GM23338 (cell line): ENCODE measurements at regions not wholly inside any gene's neighbourhood (a gene's known extent, or its start where the extent isn't known, plus 50 kb on each side); places are given as distances from the start of the nearest gene placed in this dataset.

ENCODE experiments used
- ATAC-seq: fragments of 200-7000 bp; cut with Tn5 transposase; 3 replicates; pipeline ENCODE4 v1.9.1; 2020
- DNase-seq: peaks from one replicate; pipeline ENCODE4 v3.0.0-alpha.2; 2015; ENCODE audit warnings: low spot score
- H2AFZ ChIP-seq: fragments of 200-600 bp; sonication (generic); 2 replicates; pipeline ENCODE4 v1.8.0; 2016; ENCODE audit warnings: antibody characterized with exemption, mild to moderate bottlenecking, moderate library complexity
- H3F3A ChIP-seq: fragments of 200-600 bp; sonication (generic); replicated peaks from 2 replicates; pipeline ENCODE4 v1.8.0; 2017; ENCODE audit warnings: antibody characterized with exemption, mixed run types, low read depth
- H3K27ac ChIP-seq: fragments of 200-600 bp; sonication (generic); 2 replicates; pipeline ENCODE4 v1.6.1; 2016; ENCODE audit warnings: low read depth
- H3K27me3 ChIP-seq: fragments of 200-600 bp; sonication (generic); 2 replicates; pipeline ENCODE4 v1.8.0; 2016; ENCODE audit warnings: mild to moderate bottlenecking, mixed run types, moderate library complexity; ENCODE audit not compliant: insufficient read depth
- H3K36me3 ChIP-seq: fragments of 200-600 bp; sonication (generic); 2 replicates; pipeline ENCODE4 v1.8.0; 2016; ENCODE audit warnings: mild to moderate bottlenecking; ENCODE audit not compliant: insufficient read depth
- H3K4me1 ChIP-seq: fragments of 200-600 bp; sonication (generic); 2 replicates; pipeline ENCODE4 v1.8.0; 2016; ENCODE audit warnings: mild to moderate bottlenecking, moderate library complexity; ENCODE audit not compliant: insufficient read depth
- H3K4me2 ChIP-seq: fragments of 200-600 bp; sonication (generic); 2 replicates; pipeline ENCODE4 v1.7.1; 2017; ENCODE audit warnings: mixed run types
- H3K4me3 ChIP-seq: fragments of 200-600 bp; sonication (generic); 2 replicates; pipeline ENCODE4 v1.6.1; 2016; ENCODE audit warnings: mixed run types
- H3K79me2 ChIP-seq: fragments of 200-600 bp; sonication (generic); replicated peaks from 2 replicates; pipeline ENCODE4 v1.8.0; 2017; ENCODE audit warnings: mild to moderate bottlenecking; ENCODE audit not compliant: insufficient read depth
- H3K9me2 ChIP-seq: fragments of 200-600 bp; sonication (generic); 2 replicates; pipeline ENCODE4 v1.8.0; 2017; ENCODE audit not compliant: insufficient read depth
- H4K20me1 ChIP-seq: fragments of 200-600 bp; sonication (generic); replicated peaks from 2 replicates; pipeline ENCODE4 v1.8.0; 2017; ENCODE audit warnings: mild to moderate bottlenecking; ENCODE audit not compliant: insufficient read depth
- H3K27ac Mint-ChIP-seq: 2 replicates; pipeline ENCODE4 v1.8.0; 2020; ENCODE audit warnings: inconsistent platforms, mild to moderate bottlenecking, moderate library complexity, mixed read lengths
- H3K27me3 Mint-ChIP-seq: 3 replicates; pipeline ENCODE4 v1.8.0; 2022; ENCODE audit warnings: low read depth, mild to moderate bottlenecking, moderate library complexity, mixed read lengths, inconsistent platforms; ENCODE audit not compliant: insufficient read depth, poor library complexity
- H3K36me3 Mint-ChIP-seq: 3 replicates; pipeline ENCODE4 v1.8.0; 2021; ENCODE audit warnings: low read depth, mild to moderate bottlenecking, inconsistent platforms, moderate library complexity, mixed read lengths
- H3K4me1 Mint-ChIP-seq: 3 replicates; pipeline ENCODE4 v1.8.0; 2020; ENCODE audit warnings: mild to moderate bottlenecking, inconsistent platforms, mixed read lengths
- H3K4me3 Mint-ChIP-seq: 3 replicates; pipeline ENCODE4 v1.8.0; 2021; ENCODE audit warnings: moderate library complexity, mild to moderate bottlenecking, inconsistent platforms, mixed read lengths
- H3K9me3 Mint-ChIP-seq: 3 replicates; pipeline ENCODE4 v1.8.0; 2020; ENCODE audit warnings: moderate library complexity, mild to moderate bottlenecking, inconsistent platforms, mixed read lengths
- CREB1 ChIP-seq: fragments of 250-450 bp; sonication (Bioruptor Pico); IDR thresholded peaks from 2 replicates; pipeline ENCODE4 v1.5.0; 2020; ENCODE audit warnings: low read depth, mild to moderate bottlenecking, moderate library complexity
- CTCF ChIP-seq, 2 experiments: fragments of 200-600 bp in 1 of 2; sonication (generic) in 1 of 2; conservative IDR thresholded peaks; 2 replicates each; pipeline versions ENCODE4 v1.5.1 to v1.6.1; 2016 to 2017; ENCODE audit warnings: antibody characterized with exemption in 2 of 2, low read depth in 2 of 2, mild to moderate bottlenecking in 2 of 2, moderate library complexity in 1 of 2
- ETS1 ChIP-seq: IDR thresholded peaks from 2 replicates; pipeline ENCODE4 v1.6.1; 2016; ENCODE audit warnings: antibody characterized with exemption
- EZH2 ChIP-seq: fragments of 200-600 bp; sonication (generic); IDR thresholded peaks from one replicate; pipeline ENCODE4 v1.8.0; 2017; ENCODE audit warnings: antibody characterized with exemption, mild to moderate bottlenecking, low read depth; ENCODE audit not compliant: unreplicated experiment
- EZH2phosphoT487 ChIP-seq: fragments of 200-600 bp; sonication (generic); IDR thresholded peaks from one replicate; pipeline ENCODE4 v1.8.1; 2018; ENCODE audit warnings: antibody characterized with exemption; ENCODE audit not compliant: unreplicated experiment
- JUNB ChIP-seq: IDR thresholded peaks from one replicate; pipeline ENCODE4 v1.6.1; 2016; ENCODE audit warnings: antibody characterized with exemption; ENCODE audit not compliant: unreplicated experiment
- NANOG ChIP-seq: IDR thresholded peaks from 2 replicates; pipeline ENCODE4 v1.6.1; 2016; ENCODE audit warnings: antibody characterized with exemption, borderline replicate concordance
- POLR2AphosphoS5 ChIP-seq: IDR thresholded peaks from 2 replicates; pipeline ENCODE4 v1.6.1; 2016; ENCODE audit warnings: antibody characterized with exemption, low read depth
- REST ChIP-seq: IDR thresholded peaks from one replicate; pipeline ENCODE4 v1.6.1; 2018; ENCODE audit warnings: antibody characterized with exemption; ENCODE audit not compliant: unreplicated experiment
- STAT1 ChIP-seq: IDR thresholded peaks from one replicate; pipeline ENCODE4 v1.6.1; 2016; ENCODE audit warnings: antibody characterized with exemption; ENCODE audit not compliant: unreplicated experiment
- ZNF114 ChIP-seq: fragments of 250-450 bp; sonication (Bioruptor Pico); IDR thresholded peaks from 2 replicates; pipeline ENCODE4 v1.5.0; 2020; ENCODE audit warnings: mild to moderate bottlenecking, moderate library complexity
- ZNF331 ChIP-seq: fragments of 250-450 bp; sonication (Bioruptor Pico); IDR thresholded peaks from 2 replicates; pipeline ENCODE4 v1.5.0; 2020; ENCODE audit warnings: low read depth, mild to moderate bottlenecking, moderate library complexity
- ZNF462 ChIP-seq: fragments of 250-450 bp; sonication (Bioruptor Pico); IDR thresholded peaks from 2 replicates; pipeline ENCODE4 v1.5.0; 2020; ENCODE audit warnings: mild to moderate bottlenecking, moderate library complexity

- Histone ChIP-seq H3K79me2 (no peaks in the 10 kb centered on the region), H3K4me3 (no peak overlapping the region), H2AFZ (peak overlapping the region; percentile 87), H3F3A (no peaks in the 10 kb centered on the region), H3K36me3 (no peaks in the 10 kb centered on the region), H3K4me2 (no peak overlapping the region), H3K27ac (no peak overlapping the region), H3K4me1 (peaks cover 14% of the 10 kb centered on the region), H3K27me3 (no peaks in the 10 kb centered on the region), H3K9me2 (no peaks in the 10 kb centered on the region), H4K20me1 (no peaks in the 10 kb centered on the region)
- no peak for TF ChIP-seq EZH2
- no peak for TF ChIP-seq CREB1 (CRISPR knock-in tag)
- no peak for TF ChIP-seq POLR2AphosphoS5
- TF ChIP-seq STAT1 = no peak
- TF ChIP-seq ZNF462 (CRISPR knock-in tag) = no peak
- no peak for TF ChIP-seq EZH2phosphoT487
- no peak for TF ChIP-seq ETS1
- no peak for TF ChIP-seq JUNB
- no peak for TF ChIP-seq ZNF114 (CRISPR knock-in tag)
- no peak for TF ChIP-seq ZNF331 (CRISPR knock-in tag)
- TF ChIP-seq REST = no peak
- no peak for TF ChIP-seq CTCF (conservative IDR thresholded peaks at IDR 0.05; ENCODE audit: low read depth in 2 of 2)
- no peak for TF ChIP-seq NANOG
- no peak for ATAC-seq
- H3K36me3 Mint-ChIP-seq = no peaks in the 10 kb centered on the region
- H3K27me3 Mint-ChIP-seq = no peaks in the 10 kb centered on the region
- no peak for DNase-seq
- peaks cover 15% of the 10 kb centered on the region for H3K4me1 Mint-ChIP-seq
- H3K27ac Mint-ChIP-seq = no peak overlapping the region
- H3K9me3 Mint-ChIP-seq = no peaks in the 10 kb centered on the region; the same call in 2 of the 3 replicates
- no peak overlapping the region for H3K4me3 Mint-ChIP-seq
Observed at GRCh38 chr6:99711925-99712324, 105.3 kb downstream of the PRDM13 start.
